ENCODE measurements at regions not wholly inside any gene's neighbourhood (a gene's known extent, or its start where the extent isn't known, plus 50 kb on each side); places are given as distances from the start of the nearest gene placed in this dataset.

GRCh38 chr2:105607920-105608504, 136.7 kb upstream of the NCK2 start:
- no peak for TF ChIP-seq POLR2A (IDR thresholded peaks at IDR 0.05; ENCODE audit: low read depth, low read length)
- no peak for TF ChIP-seq SPI1 (IDR thresholded peaks at IDR 0.05; ENCODE audit: low read depth, low read length)
- TF ChIP-seq POLR2AphosphoS5 (IDR thresholded peaks at IDR 0.05; ENCODE audit: low read depth, low read length), result no peak
- TF ChIP-seq TAF1 (IDR thresholded peaks at IDR 0.05; ENCODE audit: low read depth, low read length), result no peak
- no peak for TF ChIP-seq POU2F2 (IDR thresholded peaks at IDR 0.05; ENCODE audit: low read depth, low read length)
- no peak for TF ChIP-seq PAX5 (IDR thresholded peaks at IDR 0.05; ENCODE audit: insufficient read depth, low read length, severe bottlenecking)
